ENCODE measurements at regions not wholly inside any gene's neighbourhood (a gene's known extent, or its start where the extent isn't known, plus 50 kb on each side); places are given as distances from the start of the nearest gene placed in this dataset.

DNA sequence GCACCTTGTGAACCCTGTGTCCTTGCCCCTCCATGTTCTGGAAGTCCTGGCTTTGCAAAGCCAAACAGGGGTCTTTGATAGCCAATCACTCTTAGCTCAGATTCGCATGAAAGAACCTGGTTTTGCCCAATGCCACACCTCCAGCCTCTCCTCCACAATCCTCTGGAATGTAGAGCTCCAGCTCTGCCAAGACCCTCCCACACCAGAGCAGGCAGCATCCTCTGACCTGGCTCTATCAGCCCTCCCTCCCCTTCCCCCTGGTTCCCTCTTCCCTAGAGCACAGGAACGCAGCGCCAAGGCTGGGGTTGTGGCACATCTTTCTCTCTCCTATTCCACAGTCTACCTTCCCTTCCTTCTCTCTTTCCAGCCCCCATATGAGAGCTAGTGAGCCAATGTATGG is 133.3 kb downstream of the RPLP1 start:
- H3K27me3 ChIP-seq (replicated peaks; ENCODE audit: control insufficient read depth, insufficient read depth, low read length, poor library complexity, severe bottlenecking) = no peaks in the 10 kb centered on the region

DNA sequence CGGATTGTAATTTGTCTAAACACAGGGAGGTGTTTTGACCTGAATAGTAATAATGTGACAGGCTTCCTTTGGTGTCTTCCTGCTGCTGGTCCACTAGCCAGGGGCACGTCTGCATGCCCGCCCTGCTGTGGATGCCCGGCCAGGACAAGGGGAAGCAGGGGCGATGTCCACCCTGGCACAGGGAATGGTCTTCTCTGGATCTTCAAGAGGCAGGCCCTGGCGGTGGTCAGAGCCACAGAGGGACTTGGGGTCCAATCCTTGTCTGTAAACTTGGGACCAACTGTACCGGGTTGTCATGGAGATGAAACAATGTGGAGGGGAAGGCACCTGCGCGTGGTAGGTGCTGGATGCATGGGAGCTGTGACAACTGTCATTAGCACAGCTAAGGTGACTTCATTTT is 134.1 kb downstream of the RPLP1 start:
- Histone ChIP-seq H3K9me3 (ENCODE audit: control insufficient read depth, low read length) (no peaks in the 10 kb centered on the region), H3K27me3 (replicated peaks; ENCODE audit: control insufficient read depth, insufficient read depth, low read length, poor library complexity, severe bottlenecking) (no peaks in the 10 kb centered on the region), H3K4me1 (ENCODE audit: control insufficient read depth, insufficient read depth, low read length, poor library complexity, severe bottlenecking) (no peaks in the 10 kb centered on the region), H3K4me3 (ENCODE audit: insufficient read depth, low read depth, low read length, poor library complexity, severe bottlenecking) (no peak overlapping the region), H3K36me3 (ENCODE audit: control insufficient read depth, insufficient read depth, low read length) (no peaks in the 10 kb centered on the region), H3K27ac (ENCODE audit: insufficient read depth, low read length, poor library complexity, severe bottlenecking) (no peak overlapping the region)
- DNase-seq = no peak

More for the DNA sequence above, 133.3 kb downstream of the RPLP1 start:
- Histone ChIP-seq H3K4me1 (ENCODE audit: control insufficient read depth, insufficient read depth, low read length, poor library complexity, severe bottlenecking) (no peaks in the 10 kb centered on the region), H3K4me3 (ENCODE audit: insufficient read depth, low read depth, low read length, poor library complexity, severe bottlenecking) (no peak overlapping the region), H3K27ac (ENCODE audit: insufficient read depth, low read length, poor library complexity, severe bottlenecking) (no peak overlapping the region), H3K9me3 (ENCODE audit: control insufficient read depth, low read length) (no peaks in the 10 kb centered on the region), H3K36me3 (ENCODE audit: control insufficient read depth, insufficient read depth, low read length) (no peaks in the 10 kb centered on the region)
- no peak for DNase-seq

DNA sequence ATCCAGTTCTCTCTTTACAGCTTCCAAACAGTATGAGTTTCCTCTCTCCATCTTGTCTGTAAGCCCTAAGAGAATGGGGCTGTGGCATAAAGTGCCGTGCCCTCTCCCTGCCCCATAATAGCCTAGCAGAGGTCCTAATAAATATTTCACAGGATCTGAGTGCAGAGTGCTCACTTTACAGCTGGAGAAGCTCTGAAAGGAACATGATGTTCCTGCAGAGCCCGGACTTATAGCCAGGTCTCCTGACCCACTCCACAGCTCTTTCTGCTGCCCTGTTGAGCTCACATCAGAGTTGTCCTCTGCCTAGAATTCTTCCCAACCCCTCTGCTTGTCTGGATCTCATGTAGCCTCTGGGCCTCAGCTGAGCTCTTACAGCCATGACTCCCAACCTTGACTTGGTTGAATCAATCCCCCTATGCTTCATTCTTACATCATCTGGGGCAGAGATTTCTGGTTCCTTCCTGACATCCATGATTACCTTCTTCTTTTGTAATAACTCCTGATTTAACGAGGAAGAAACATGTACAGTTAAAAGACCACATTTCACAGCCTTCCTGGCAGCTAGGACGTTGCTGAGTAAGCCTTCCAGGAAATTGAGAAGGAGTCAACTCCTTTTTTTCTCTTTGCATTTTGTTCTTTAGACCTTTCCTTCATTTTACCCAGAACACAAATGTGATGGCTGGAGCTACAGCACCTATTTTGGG is 135.3 kb downstream of the RPLP1 start:
- Histone ChIP-seq H3K4me3 (ENCODE audit: insufficient read depth, low read depth, low read length, poor library complexity, severe bottlenecking) (no peak overlapping the region), H3K9me3 (ENCODE audit: control insufficient read depth, low read length) (no peaks in the 10 kb centered on the region), H3K27me3 (replicated peaks; ENCODE audit: control insufficient read depth, insufficient read depth, low read length, poor library complexity, severe bottlenecking) (no peaks in the 10 kb centered on the region), H3K4me1 (ENCODE audit: control insufficient read depth, insufficient read depth, low read length, poor library complexity, severe bottlenecking) (no peaks in the 10 kb centered on the region), H3K36me3 (ENCODE audit: control insufficient read depth, insufficient read depth, low read length) (no peaks in the 10 kb centered on the region), H3K27ac (ENCODE audit: insufficient read depth, low read length, poor library complexity, severe bottlenecking) (no peak overlapping the region)
- no peak for DNase-seq

DNA sequence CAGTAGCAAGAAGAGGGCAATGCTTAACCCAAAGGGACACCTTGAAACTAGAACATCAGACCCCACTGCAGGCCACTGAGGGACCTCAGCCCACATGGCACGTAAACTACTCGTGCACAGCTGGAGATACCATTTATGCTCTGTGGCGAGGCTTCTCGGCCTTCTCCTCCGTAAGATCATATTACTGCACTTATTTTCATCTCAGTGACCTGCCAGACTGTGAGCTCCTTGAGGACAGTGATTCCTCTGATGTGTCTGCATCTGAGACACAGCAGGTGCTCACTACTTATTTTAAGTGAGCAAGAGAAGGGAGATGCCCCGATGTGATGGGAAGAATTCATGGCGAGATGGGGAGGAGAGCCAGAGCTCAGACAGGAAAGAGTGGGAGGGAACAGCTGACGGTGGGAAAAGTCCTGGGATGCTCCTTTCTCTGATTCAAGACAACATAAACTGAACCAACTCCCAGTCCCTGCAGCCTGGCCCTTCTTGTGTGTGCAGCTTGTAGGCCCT is 137.6 kb downstream of the RPLP1 start:
- no peak overlapping the region for H3K4me3 ChIP-seq (ENCODE audit: insufficient read depth, low read depth, low read length, poor library complexity, severe bottlenecking)
- H3K27ac ChIP-seq (ENCODE audit: insufficient read depth, low read length, poor library complexity, severe bottlenecking) = no peak overlapping the region
- no peaks in the 10 kb centered on the region for H3K4me1 ChIP-seq (ENCODE audit: control insufficient read depth, insufficient read depth, low read length, poor library complexity, severe bottlenecking)
- no peaks in the 10 kb centered on the region for H3K9me3 ChIP-seq (ENCODE audit: control insufficient read depth, low read length)
- no peaks in the 10 kb centered on the region for H3K27me3 ChIP-seq (replicated peaks; ENCODE audit: control insufficient read depth, insufficient read depth, low read length, poor library complexity, severe bottlenecking)
- H3K36me3 ChIP-seq (ENCODE audit: control insufficient read depth, insufficient read depth, low read length) = no peaks in the 10 kb centered on the region
- DNase-seq = no peak

DNA sequence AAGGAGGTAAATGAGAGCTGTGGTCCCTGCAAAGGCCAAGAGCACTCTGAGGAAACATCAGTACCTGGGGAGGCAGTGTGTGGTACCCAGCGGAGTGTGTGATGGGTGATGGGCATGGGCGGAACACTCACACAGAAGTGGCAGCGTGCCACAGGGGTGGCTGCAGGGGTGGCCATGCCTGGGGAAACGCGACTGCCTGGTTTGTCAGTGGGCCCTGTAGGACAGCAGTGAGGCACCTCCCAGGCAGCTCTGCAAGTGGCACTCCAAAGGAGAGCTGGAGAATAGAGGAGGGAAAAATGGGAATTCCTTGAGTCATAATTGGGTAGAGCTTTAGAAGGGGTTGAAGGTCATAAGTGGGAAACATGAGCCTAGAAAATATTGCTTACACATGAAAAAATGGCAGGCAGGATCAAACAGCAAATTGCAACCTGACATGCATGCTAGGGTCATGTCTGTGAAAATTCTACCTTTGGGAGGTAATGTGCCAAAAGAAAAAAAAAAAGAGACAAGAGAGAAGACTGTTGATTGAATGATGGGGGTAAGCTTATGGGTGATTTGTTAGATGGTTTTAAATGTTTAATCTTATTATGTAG is 138.4 kb downstream of the RPLP1 start:
- Histone ChIP-seq H3K27me3 (replicated peaks; ENCODE audit: control insufficient read depth, insufficient read depth, low read length, poor library complexity, severe bottlenecking) (no peaks in the 10 kb centered on the region), H3K4me1 (ENCODE audit: control insufficient read depth, insufficient read depth, low read length, poor library complexity, severe bottlenecking) (no peaks in the 10 kb centered on the region), H3K36me3 (ENCODE audit: control insufficient read depth, insufficient read depth, low read length) (no peaks in the 10 kb centered on the region), H3K27ac (ENCODE audit: insufficient read depth, low read length, poor library complexity, severe bottlenecking) (no peak overlapping the region), H3K9me3 (ENCODE audit: control insufficient read depth, low read length) (no peaks in the 10 kb centered on the region), H3K4me3 (ENCODE audit: insufficient read depth, low read depth, low read length, poor library complexity, severe bottlenecking) (no peak overlapping the region)
- no peak for DNase-seq

DNA sequence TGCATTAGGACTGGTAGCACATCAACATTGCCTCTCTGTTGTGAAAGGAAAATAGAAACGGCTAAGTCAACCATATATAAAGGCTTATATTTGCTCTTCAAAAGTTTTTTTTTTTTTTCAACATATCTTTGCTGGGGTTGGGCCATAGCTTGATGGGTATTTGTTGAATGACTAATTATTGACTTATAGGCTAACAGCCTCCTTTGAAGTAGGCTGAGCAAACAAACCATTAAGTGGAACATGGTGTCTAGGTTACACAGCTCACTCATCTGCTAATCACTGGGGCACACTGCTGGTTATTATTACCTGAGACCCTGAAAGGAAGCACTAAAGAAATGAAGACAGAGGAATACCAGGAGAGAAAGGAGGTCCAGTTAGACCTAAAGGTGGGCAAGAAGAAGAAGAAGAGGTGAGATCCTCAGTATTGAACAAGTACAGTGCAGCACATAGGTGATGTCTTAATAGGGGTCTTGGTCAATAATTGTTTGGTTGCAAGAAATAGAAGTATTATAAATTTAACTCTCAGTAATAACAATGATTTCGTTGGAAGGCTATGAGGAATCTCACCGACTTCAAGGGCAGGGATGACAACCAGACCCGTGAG is 139.4 kb downstream of the RPLP1 start:
- DNase-seq = no peak
- Histone ChIP-seq H3K4me1 (ENCODE audit: control insufficient read depth, insufficient read depth, low read length, poor library complexity, severe bottlenecking) (no peaks in the 10 kb centered on the region), H3K36me3 (ENCODE audit: control insufficient read depth, insufficient read depth, low read length) (no peaks in the 10 kb centered on the region), H3K27ac (ENCODE audit: insufficient read depth, low read length, poor library complexity, severe bottlenecking) (no peak overlapping the region), H3K4me3 (ENCODE audit: insufficient read depth, low read depth, low read length, poor library complexity, severe bottlenecking) (no peak overlapping the region), H3K27me3 (replicated peaks; ENCODE audit: control insufficient read depth, insufficient read depth, low read length, poor library complexity, severe bottlenecking) (no peaks in the 10 kb centered on the region), H3K9me3 (ENCODE audit: control insufficient read depth, low read length) (no peaks in the 10 kb centered on the region)

DNA sequence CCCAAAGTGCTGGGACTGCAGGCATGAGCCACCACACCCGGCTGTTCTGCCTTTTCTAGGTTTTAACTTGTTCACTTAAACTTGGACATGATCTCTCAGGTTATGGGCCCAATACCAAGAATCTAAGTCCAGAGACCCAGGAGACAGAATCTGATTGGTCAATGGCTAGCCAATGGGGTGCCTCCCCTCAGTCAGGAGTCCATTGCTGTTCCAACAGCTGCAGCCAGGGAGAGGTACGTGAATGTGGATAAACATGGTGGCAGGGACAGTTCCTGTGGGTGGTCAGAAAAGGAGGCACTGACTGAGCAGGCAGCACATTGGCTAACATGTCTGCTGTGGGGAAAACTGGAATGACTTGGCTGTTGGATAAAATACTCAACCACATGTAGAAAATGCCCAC is 140.3 kb downstream of the RPLP1 start:
- H3K36me3 ChIP-seq (ENCODE audit: control insufficient read depth, insufficient read depth, low read length) = no peaks in the 10 kb centered on the region
- no peaks in the 10 kb centered on the region for H3K9me3 ChIP-seq (ENCODE audit: control insufficient read depth, low read length)
- DNase-seq = no peak
- H3K27me3 ChIP-seq (replicated peaks; ENCODE audit: control insufficient read depth, insufficient read depth, low read length, poor library complexity, severe bottlenecking) = no peaks in the 10 kb centered on the region
- H3K4me3 ChIP-seq (ENCODE audit: insufficient read depth, low read depth, low read length, poor library complexity, severe bottlenecking) = no peak overlapping the region
- no peaks in the 10 kb centered on the region for H3K4me1 ChIP-seq (ENCODE audit: control insufficient read depth, insufficient read depth, low read length, poor library complexity, severe bottlenecking)
- no peak overlapping the region for H3K27ac ChIP-seq (ENCODE audit: insufficient read depth, low read length, poor library complexity, severe bottlenecking)

DNA sequence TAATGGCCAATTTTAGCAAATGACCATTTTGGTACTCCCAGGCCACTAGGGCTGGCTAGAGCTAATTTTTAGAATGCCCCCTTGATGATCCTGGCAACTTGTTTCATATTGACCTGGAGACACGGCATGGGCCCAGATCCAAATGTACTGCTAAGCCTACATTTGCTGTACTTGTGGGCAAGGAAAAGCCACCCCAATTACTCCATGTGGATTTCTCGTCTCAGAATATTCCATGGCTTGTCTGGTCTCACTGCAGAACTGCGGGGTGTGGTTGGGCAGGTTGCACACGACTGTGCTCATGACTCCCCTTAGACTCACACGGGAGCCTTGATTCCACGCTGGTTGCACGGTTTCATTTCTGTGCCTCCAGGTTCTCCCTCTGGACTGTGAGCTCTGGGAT is 140.9 kb downstream of the RPLP1 start:
- Histone ChIP-seq H3K27me3 (replicated peaks; ENCODE audit: control insufficient read depth, insufficient read depth, low read length, poor library complexity, severe bottlenecking) (no peaks in the 10 kb centered on the region), H3K9me3 (ENCODE audit: control insufficient read depth, low read length) (no peaks in the 10 kb centered on the region), H3K4me3 (ENCODE audit: insufficient read depth, low read depth, low read length, poor library complexity, severe bottlenecking) (no peak overlapping the region), H3K4me1 (ENCODE audit: control insufficient read depth, insufficient read depth, low read length, poor library complexity, severe bottlenecking) (no peaks in the 10 kb centered on the region), H3K36me3 (ENCODE audit: control insufficient read depth, insufficient read depth, low read length) (no peaks in the 10 kb centered on the region), H3K27ac (ENCODE audit: insufficient read depth, low read length, poor library complexity, severe bottlenecking) (no peak overlapping the region)
- DNase-seq = no peak

DNA sequence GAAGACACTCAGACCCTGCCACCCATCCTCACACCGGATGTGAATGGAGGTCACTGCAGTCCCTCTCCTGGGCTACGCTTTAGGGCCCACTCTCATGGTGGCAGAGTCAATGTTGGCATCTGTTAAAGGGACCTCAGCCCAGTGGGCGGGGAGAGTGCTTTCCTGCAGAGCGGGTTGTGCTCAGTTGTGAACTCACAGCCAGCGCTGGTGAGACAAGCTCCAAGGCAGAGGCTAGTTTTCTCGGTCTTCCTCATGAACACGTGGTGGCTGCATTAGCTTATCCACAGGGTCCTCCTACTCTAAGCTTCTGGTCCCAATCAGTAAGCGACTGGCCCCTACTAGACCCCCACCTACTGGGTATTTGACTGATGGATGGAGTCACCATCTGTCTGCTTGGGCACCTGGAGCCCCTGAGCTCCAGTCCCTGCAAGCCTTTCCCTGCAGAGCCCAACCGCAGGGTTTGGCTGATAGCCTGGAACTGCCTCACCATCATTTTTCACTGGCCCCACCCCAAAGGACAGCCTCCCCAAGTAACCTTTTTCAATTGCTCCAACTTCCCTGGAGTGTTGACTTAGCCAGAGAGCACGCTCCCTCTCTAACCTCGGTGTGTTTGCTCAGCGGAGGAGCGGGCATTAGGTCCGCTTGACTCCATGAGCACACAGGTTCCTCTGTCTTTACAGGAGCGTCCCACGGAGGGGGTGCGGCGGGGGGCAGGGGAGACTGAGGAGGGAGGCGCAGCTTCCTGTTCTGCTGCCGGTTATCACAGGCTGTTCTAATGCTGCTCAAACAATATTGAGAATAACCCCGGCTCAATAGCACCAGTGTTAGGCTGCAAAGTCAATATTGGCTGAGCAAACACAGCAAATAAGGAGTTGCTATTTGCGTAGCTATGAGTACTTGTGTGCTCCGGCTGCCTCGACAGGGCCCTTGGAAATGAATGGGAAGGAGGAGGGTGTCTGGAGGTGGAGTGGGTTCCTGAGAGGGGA is 141.7 kb downstream of the RPLP1 start:
- H3K27me3 ChIP-seq (replicated peaks; ENCODE audit: control insufficient read depth, insufficient read depth, low read length, poor library complexity, severe bottlenecking) = no peaks in the 10 kb centered on the region

More for the DNA sequence above, 141.7 kb downstream of the RPLP1 start:
- H3K36me3 ChIP-seq (ENCODE audit: control insufficient read depth, insufficient read depth, low read length) = no peaks in the 10 kb centered on the region
- H3K9me3 ChIP-seq (ENCODE audit: control insufficient read depth, low read length) = no peaks in the 10 kb centered on the region
- no peak for DNase-seq
- no peak overlapping the region for H3K4me3 ChIP-seq (ENCODE audit: insufficient read depth, low read depth, low read length, poor library complexity, severe bottlenecking)
- H3K4me1 ChIP-seq (ENCODE audit: control insufficient read depth, insufficient read depth, low read length, poor library complexity, severe bottlenecking) = no peaks in the 10 kb centered on the region
- H3K27ac ChIP-seq (ENCODE audit: insufficient read depth, low read length, poor library complexity, severe bottlenecking) = no peak overlapping the region
